ENCODE measurements at regions not wholly inside any gene's neighbourhood (a gene's known extent, or its start where the extent isn't known, plus 50 kb on each side); places are given as distances from the start of the nearest gene placed in this dataset.
"Not testable (repeated sequence)": the region's sequence is repeated elsewhere in the genome, so short reads cannot be mapped to it uniquely, and the experiment has no call there.

- no peak for DNase-seq (ENCODE audit: low read depth)
Observed at GRCh38 chr5:155700333-155700732, 626.6 kb upstream of the SGCD start.

- DNase-seq (ENCODE audit: low read depth), result no peak
Observed at GRCh38 chr5:155711882-155712281, 615.1 kb upstream of the SGCD start.

- not testable (repeated sequence) for DNase-seq (ENCODE audit: low read depth)
Observed at GRCh38 chr5:155714435-155714834, 612.5 kb upstream of the SGCD start.

GRCh38 chr5:155726267-155726666, 600.7 kb upstream of the SGCD start:
- DNase-seq (ENCODE audit: low read depth), result peak; percentile 22

GRCh38 chr5:155727512-155728145, 599.3 kb upstream of the SGCD start:
- no peak for DNase-seq (ENCODE audit: low read depth)

- peak; percentile 25 for DNase-seq (ENCODE audit: low read depth)
Observed at GRCh38 chr5:155728146-155728856, 598.7 kb upstream of the SGCD start.

DNA sequence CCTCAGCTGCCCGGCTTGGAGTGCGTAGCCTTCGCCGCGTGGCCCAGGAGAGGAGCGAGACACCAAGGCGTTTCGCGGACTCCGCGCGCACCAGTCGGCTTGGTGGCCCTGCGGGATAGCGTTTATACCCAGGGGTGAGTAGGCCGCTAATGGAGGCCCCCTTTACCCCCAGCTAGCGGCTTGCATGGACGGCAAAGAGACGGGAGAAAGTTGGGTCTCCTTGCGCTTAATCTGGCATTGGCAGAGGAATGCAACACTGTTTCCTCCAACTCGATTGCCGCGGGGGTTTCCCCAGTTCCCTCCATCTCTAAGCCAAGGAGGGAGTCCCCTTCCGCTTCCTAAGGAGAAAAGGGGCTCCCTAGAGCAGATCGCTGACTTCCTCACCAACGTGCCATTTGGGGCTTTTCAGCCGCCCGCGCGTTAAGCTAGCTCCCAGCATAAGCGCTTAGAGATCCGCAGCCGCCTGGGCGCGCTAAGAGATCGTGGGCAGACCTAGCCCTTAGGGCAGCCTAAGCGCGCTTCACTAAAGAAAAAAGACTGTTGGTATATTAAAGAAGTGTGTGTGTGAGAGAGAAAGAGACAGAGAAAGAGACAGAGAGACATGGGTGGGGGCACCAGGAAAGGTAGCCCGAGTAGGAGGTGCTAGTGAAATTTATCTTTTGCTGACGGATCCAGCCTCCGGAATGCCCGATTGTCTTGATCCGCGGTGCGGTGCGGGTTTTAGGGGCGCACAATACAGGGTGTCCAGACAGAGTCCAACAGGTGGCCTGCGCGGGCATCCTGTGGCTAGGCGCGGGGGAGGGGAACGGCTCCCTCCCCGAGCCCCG, 597.9 kb upstream of the SGCD start:
- no peak for DNase-seq (ENCODE audit: low read depth)

- DNase-seq (ENCODE audit: low read depth), result no peak
Observed at GRCh38 chr5:155729684-155730059, 597.3 kb upstream of the SGCD start.

DNA sequence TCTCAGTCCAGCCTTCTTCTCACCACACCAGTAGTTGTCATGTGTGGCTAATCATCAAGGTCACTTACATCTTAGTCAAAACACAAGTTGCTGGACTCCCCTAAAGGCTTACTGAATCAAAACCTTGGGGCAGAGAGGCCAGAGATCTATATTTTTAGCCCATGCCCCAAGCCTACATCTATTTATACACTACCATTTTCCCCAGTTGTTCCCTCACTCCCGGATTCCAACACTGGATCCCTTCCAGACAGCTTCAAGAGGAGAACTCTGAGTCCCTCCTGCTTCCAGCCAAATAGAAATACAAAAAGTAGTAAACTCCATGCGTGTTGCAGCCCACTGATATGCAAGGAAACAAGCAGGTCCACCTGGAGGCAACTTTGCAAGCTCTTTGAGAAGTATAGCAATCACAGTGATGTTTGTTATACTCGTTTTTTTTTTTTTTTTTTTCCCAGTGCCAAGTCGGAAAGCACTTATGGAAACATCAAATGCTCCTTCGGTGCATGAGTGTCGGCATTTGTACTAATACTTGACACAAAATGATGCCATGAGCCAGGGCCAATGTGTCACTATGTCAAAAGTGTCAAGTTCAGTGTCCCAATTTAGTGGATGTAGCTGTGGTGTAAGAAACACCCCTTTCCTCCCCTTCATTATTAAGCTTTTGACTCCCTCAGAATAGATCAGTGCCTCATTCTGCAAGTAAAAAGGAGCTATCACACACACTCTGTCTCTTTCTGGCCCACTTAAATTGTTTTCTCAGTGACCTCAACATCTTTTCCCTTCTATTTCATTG, 594.2 kb upstream of the SGCD start:
- DNase-seq (ENCODE audit: low read depth), result no peak

DNA sequence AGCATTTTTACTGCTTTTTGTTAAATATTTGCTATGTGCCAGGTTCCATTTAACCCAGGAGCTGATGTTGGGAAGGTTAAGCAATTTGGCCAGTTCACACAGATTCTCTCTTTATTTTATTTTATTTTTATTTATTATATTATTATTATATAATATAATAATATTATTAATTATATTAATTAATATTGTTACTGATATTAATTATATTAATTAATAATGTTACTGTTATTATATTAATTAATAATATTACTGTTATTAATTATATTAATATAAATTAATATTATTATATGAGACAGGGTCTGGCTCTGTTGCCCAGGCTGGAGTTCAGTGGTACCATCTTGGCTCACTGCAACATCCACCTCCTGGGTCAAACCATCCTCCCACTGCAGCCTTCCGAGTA, 593.0 kb upstream of the SGCD start:
- no peak for DNase-seq (ENCODE audit: low read depth)

- DNase-seq (ENCODE audit: low read depth), result no peak
Observed at GRCh38 chr5:155735388-155735787, 591.6 kb upstream of the SGCD start.

GRCh38 chr5:155738616-155739015, 588.3 kb upstream of the SGCD start:
- no peak for DNase-seq (ENCODE audit: low read depth)

- DNase-seq (ENCODE audit: low read depth), result no peak
Observed at GRCh38 chr5:155746367-155747038, 580.5 kb upstream of the SGCD start.

DNA sequence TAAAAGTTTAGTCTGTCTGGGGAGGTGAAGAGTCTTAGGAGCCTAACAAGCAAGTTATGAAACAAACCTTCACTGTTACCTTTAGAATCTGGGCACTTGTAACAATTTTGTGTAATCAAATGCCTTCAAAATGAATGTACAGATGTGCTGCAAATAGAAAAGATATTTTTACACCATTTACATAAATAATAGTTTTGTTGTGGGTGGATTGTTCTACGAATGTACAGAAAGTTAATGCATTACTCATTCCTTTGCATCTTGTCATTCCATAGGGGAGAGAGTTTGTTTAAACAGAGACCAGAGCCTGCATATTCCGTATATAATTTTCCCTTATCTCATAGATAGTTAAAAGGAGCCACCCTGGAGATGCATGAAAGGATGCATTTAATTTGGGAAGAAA, 576.9 kb upstream of the SGCD start:
- DNase-seq (ENCODE audit: low read depth), result no peak

DNA sequence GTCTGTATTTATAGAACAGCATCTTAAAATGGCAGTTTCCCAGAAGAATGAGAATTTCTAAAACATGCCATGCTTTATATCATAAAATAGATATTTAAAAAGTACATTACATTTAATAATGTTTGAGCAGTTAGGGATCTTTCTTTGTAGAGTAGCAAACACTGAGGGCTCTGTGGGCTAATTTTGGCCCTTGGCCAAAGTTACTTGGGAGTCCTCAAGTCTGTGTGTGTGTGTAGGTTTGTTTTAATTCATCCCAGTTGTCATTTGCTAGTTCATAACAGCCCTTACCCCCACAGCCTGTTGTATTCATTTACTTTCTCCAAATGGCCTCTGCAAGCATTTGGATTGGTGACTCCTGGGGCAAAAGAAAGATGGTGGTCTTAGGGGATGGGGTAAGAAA, 576.4 kb upstream of the SGCD start:
- no peak for DNase-seq (ENCODE audit: low read depth)

DNA sequence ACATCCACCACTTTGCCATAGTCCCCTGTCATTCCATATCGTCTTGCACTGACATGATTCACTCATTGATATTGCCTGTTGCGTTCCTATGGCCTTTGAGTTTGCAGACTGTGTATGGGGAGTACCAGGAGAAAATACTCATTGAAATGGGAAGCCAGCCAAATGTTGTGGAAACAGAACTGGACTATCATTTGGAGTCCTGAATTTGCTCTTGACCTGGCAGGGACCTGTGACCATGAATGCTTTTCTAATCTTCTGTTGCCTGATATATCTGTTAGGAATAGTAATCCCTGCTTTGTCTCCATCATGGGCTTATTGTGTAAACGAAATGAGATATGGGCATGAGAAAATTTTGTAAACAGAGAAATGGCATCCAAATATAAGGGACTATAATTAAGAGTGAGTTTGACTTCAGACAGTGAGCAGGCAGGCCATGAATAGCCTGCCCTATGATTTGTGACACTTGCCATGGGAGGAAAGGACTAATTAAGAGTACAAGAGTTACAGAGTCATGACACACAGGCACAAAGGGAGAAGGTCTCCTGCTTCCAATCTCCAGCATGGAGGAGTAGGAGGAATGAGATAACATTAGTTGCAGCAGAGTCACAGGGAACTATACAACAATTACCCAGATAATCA, 572.9 kb upstream of the SGCD start:
- no peak for DNase-seq (ENCODE audit: low read depth)

- DNase-seq (ENCODE audit: low read depth), result no peak
Observed at GRCh38 chr5:155759252-155759651, 567.7 kb upstream of the SGCD start.

- no peak for DNase-seq (ENCODE audit: low read depth)
Observed at GRCh38 chr5:155759984-155760383, 567.0 kb upstream of the SGCD start.

DNA sequence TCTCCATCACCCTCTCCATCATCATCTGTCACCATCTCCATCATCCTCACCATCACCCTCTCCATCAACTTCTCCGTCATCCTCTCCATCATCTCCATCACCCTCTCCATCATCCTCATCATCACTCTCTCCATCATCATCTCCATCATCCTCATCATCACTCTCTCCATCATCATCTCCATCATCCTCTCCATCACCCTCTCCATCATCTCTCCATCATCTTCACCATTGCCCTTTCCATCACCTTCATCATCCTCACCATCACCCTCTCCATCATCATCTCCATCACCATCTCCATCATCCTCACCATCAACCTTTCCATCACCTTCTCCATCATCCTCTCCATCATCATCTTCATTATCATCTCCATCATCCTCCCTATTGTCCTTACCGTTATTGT, 565.5 kb upstream of the SGCD start:
- DNase-seq (ENCODE audit: low read depth), result no peak

- DNase-seq (ENCODE audit: low read depth), result no peak
Observed at GRCh38 chr5:155765715-155766114, 561.2 kb upstream of the SGCD start.

GRCh38 chr5:155767470-155767869, 559.5 kb upstream of the SGCD start:
- DNase-seq (ENCODE audit: low read depth), result no peak
